Mesothelial cell of epicardium (in vitro differentiated cells): ENCODE measurements at regions not wholly inside any gene's neighbourhood (a gene's known extent, or its start where the extent isn't known, plus 50 kb on each side); places are given as distances from the start of the nearest gene placed in this dataset.
"Not testable (repeated sequence)": the region's sequence is repeated elsewhere in the genome, so short reads cannot be mapped to it uniquely, and the experiment has no call there.

ENCODE experiments used
- DNase-seq, 2 experiments: peaks; one replicate each; pipeline ENCODE4 v3.0.0; 2021; ENCODE audit warnings: low spot score in 2 of 2; ENCODE audit not compliant: unreplicated experiment in 2 of 2
- H3K27ac Mint-ChIP-seq: 2 replicates; pipeline ENCODE4 v1.8.0; 2021; ENCODE audit warnings: mixed read lengths
- H3K27me3 Mint-ChIP-seq: 2 replicates; pipeline ENCODE4 v1.8.0; 2021; ENCODE audit warnings: low read depth, mixed read lengths
- H3K36me3 Mint-ChIP-seq: 2 replicates; pipeline ENCODE4 v1.8.0; 2021; ENCODE audit warnings: mixed read lengths
- H3K4me1 Mint-ChIP-seq: 2 replicates; pipeline ENCODE4 v1.8.0; 2021; ENCODE audit warnings: mixed read lengths
- H3K4me3 Mint-ChIP-seq: 2 replicates; pipeline ENCODE4 v1.8.0; 2021; ENCODE audit warnings: mild to moderate bottlenecking, moderate library complexity, mixed read lengths
- H3K9me3 Mint-ChIP-seq: 2 replicates; pipeline ENCODE4 v1.8.0; 2021; ENCODE audit warnings: mixed read lengths
- TF ChIP-seq, protein P1 (sequence below): fragments of 200-600 bp; sonication (generic); IDR thresholded peaks from one replicate; pipeline ENCODE4 v1.5.0; 2021; ENCODE audit warnings: antibody characterized with exemption; ENCODE audit not compliant: unreplicated experiment

DNA sequence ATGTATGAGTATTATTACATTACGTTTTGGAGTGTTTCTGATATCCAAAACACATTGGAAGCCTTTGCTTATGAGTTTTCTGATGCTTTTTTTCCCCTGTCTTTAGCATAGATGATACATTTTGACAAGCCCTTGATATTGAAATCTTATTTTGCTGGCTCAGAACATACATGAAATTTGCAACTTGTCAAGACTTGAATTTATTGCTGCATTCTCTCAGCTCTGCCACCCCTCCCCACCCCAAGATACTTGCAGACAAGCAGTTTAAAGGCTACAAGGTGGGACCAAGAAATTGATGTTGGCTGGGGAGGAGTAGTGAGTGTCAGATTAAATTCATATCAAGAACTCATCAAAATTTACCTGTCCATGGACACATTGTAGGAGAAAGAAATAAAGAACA is 160.2 kb downstream of the GJA1 start:
- Mint-ChIP-seq H3K4me1 (peaks cover 1% of the 10 kb centered on the region), H3K4me3 (no peak overlapping the region), H3K36me3 (no peaks in the 10 kb centered on the region), H3K27ac (no peak overlapping the region), H3K27me3 (no peaks in the 10 kb centered on the region), H3K9me3 (peaks cover 4% of the 10 kb centered on the region)
- TF ChIP-seq, protein P1, sequence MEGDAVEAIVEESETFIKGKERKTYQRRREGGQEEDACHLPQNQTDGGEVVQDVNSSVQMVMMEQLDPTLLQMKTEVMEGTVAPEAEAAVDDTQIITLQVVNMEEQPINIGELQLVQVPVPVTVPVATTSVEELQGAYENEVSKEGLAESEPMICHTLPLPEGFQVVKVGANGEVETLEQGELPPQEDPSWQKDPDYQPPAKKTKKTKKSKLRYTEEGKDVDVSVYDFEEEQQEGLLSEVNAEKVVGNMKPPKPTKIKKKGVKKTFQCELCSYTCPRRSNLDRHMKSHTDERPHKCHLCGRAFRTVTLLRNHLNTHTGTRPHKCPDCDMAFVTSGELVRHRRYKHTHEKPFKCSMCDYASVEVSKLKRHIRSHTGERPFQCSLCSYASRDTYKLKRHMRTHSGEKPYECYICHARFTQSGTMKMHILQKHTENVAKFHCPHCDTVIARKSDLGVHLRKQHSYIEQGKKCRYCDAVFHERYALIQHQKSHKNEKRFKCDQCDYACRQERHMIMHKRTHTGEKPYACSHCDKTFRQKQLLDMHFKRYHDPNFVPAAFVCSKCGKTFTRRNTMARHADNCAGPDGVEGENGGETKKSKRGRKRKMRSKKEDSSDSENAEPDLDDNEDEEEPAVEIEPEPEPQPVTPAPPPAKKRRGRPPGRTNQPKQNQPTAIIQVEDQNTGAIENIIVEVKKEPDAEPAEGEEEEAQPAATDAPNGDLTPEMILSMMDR, result no peak
- no peak for DNase-seq

DNA sequence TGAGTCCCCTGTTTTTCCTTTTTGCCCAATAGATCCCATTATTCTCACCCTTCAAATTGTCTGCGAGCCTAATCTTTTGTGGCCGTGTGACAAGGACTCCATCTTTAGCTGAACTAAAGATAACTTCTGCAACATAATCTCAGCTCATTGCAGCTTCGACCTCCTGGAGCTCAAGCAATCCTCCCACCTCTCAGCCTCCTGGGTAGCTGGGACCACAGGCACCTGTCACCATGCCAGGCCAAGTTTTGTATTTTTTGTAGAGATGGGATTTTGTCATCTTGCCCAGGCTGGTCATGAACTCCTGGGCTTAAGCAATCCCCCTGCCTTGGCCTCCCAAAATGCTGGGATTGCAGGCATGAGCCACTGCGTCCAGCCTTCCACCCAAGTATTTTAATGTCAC is 161.0 kb downstream of the GJA1 start:
- H3K9me3 Mint-ChIP-seq, result peaks cover 4% of the 10 kb centered on the region
- TF ChIP-seq, protein P1, result no peak
- H3K36me3 Mint-ChIP-seq, result no peaks in the 10 kb centered on the region
- H3K4me3 Mint-ChIP-seq, result no peak overlapping the region
- H3K27ac Mint-ChIP-seq, result no peak overlapping the region
- no peak for DNase-seq
- peaks cover 3% of the 10 kb centered on the region for H3K4me1 Mint-ChIP-seq
- no peaks in the 10 kb centered on the region for H3K27me3 Mint-ChIP-seq

DNA sequence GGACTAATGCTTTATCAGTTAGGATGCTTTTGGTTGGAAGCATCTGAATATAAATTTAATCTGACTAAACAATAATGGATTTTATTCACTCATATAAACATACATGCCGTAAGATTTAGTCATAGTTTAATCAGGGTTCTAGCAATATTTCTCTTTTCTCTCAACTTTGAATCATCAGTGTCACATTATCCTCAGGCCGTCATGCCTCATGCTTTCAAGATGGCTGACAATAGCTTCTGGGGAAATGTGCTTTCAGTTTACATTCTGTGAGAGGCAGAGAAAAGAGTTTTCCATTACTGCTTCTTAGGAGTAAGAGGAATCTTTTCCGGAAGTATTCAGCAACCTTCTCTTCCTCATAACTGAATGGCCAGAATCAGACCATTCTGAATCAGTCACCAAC is 162.2 kb downstream of the GJA1 start:
- peaks cover 4% of the 10 kb centered on the region for H3K9me3 Mint-ChIP-seq
- H3K27ac Mint-ChIP-seq, result no peak overlapping the region
- H3K27me3 Mint-ChIP-seq, result no peaks in the 10 kb centered on the region
- H3K4me1 Mint-ChIP-seq, result peaks cover 3% of the 10 kb centered on the region
- DNase-seq, result no peak
- TF ChIP-seq, protein P1, result no peak
- H3K36me3 Mint-ChIP-seq, result no peaks in the 10 kb centered on the region
- no peak overlapping the region for H3K4me3 Mint-ChIP-seq

DNA sequence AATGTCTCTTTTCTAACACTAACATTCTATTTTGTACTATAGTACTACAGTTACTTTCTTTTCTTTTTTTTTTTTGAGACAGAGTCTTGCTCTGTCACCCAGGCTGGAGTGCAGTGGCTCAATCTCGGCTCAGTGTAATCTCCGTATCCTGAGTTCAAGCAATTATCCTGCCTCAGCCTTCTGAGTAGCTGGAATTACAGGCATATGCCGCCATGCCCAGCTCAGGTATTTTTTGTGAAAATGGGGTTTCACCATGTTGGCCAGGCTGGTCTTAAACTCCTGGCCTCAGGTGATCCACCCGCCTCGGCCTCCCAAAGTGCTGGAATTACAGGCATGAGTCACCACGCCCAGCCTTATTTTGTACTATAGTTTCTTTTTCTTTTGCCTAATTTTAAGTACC is 163.9 kb downstream of the GJA1 start:
- DNase-seq, H3K36me3 Mint-ChIP-seq, H3K4me1 Mint-ChIP-seq, H3K27me3 Mint-ChIP-seq, H3K9me3 Mint-ChIP-seq, H3K4me3 Mint-ChIP-seq, H3K27ac Mint-ChIP-seq: not testable (repeated sequence)

DNA sequence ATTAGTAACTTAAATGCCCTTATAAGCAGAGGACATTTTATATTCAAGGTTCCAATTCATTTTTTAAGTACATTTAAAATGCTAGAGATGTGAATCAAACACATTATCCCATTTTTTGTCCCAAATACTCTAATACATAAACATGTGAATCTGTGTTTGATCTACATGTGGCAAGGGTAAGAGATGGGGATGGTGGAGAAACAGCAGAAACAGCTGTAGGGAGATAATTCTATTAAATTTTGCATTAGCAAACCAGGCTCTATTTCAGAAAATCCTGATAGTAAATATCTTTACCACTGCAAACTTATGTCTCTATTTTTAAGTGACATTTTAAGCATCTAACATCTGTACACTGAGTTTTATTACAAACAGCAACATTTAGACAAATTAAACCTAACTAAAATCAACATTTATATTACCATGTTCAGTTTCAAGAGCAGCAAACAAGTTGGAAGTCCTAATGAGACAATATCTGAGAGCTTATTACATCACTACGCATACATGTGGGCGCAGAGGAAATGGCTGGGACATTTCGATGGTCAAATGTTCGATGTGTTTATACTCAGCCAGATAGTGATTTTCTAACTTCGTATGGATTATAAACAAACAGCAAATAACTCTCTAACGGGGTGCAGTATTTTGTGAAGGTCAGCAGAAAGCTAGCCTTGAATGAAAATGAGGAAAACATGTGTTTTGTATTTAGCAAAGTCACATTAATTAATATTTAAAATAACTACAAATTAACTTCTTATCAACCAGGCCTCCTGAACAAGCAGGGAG is 165.1 kb downstream of the GJA1 start:
- peaks cover 3% of the 10 kb centered on the region for H3K4me1 Mint-ChIP-seq
- H3K4me3 Mint-ChIP-seq, result no peak overlapping the region
- no peak for DNase-seq

DNA sequence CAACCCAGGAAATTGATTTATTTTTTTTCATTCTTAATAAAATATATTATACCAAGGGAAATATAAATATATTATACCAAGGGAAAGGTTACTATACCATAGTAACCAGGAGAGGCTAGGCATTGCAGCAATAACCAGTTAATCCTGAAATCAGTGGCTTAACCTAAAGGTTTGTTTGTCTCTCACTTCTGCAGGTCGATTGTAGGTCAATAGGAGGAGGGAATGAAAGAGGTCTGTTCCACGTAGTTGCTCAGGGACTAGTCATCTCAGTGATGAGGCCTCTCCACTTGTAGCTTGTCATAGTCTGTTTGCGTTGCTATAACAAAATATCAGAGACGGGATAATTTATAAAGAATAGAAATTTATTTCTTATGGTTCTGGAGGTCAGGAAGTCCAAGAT is 168.0 kb downstream of the GJA1 start:
- TF ChIP-seq, protein P1, result no peak

More for the DNA sequence above, 165.1 kb downstream of the GJA1 start:
- Mint-ChIP-seq H3K9me3 (no peaks in the 10 kb centered on the region), H3K27ac (no peak overlapping the region), H3K36me3 (no peaks in the 10 kb centered on the region), H3K27me3 (no peaks in the 10 kb centered on the region)
- TF ChIP-seq, protein P1, result no peak

More for the DNA sequence above, 168.0 kb downstream of the GJA1 start:
- Mint-ChIP-seq H3K27me3 (no peaks in the 10 kb centered on the region), H3K36me3 (no peaks in the 10 kb centered on the region), H3K27ac (no peak overlapping the region), H3K4me1 (peaks cover 6% of the 10 kb centered on the region), H3K4me3 (no peak overlapping the region), H3K9me3 (no peaks in the 10 kb centered on the region)
- no peak for DNase-seq
